ENCODE measurements at regions not wholly inside any gene's neighbourhood (a gene's known extent, or its start where the extent isn't known, plus 50 kb on each side); places are given as distances from the start of the nearest gene placed in this dataset.

DNA sequence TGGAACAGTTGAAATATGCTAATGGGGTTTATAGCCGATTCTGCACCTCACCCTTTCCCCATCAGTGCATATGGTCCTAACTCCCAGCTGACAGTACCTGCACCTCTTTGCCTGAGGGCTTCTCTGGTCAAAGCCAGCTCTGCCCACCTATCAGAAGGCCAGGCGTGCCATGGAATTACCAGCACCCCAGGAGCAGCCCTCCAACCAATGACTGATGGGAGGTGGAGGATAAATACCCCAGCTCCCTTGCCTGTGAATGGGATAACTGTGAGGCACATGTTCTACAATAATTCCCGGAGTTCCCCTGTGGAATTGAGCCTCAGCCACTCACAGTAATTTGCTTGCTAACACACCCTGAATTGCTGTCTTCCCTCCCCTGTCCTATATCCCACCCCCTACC is 572.0 kb downstream of the BCOR start:
- H3K4me3 ChIP-seq (ENCODE audit: low read length) = no peak overlapping the region
- TF ChIP-seq, protein P1, sequence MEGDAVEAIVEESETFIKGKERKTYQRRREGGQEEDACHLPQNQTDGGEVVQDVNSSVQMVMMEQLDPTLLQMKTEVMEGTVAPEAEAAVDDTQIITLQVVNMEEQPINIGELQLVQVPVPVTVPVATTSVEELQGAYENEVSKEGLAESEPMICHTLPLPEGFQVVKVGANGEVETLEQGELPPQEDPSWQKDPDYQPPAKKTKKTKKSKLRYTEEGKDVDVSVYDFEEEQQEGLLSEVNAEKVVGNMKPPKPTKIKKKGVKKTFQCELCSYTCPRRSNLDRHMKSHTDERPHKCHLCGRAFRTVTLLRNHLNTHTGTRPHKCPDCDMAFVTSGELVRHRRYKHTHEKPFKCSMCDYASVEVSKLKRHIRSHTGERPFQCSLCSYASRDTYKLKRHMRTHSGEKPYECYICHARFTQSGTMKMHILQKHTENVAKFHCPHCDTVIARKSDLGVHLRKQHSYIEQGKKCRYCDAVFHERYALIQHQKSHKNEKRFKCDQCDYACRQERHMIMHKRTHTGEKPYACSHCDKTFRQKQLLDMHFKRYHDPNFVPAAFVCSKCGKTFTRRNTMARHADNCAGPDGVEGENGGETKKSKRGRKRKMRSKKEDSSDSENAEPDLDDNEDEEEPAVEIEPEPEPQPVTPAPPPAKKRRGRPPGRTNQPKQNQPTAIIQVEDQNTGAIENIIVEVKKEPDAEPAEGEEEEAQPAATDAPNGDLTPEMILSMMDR (IDR thresholded peaks at IDR 0.05; ENCODE audit: low read depth, low read length, poor library complexity, severe bottlenecking) = no peak
- TF ChIP-seq EZH2phosphoT487 (IDR thresholded peaks at IDR 0.05; ENCODE audit: borderline replicate concordance, low read length) = no peak
- H3K9me3 ChIP-seq (ENCODE audit: control insufficient read depth, insufficient read depth, low read length) = no peaks in the 10 kb centered on the region
- no peak overlapping the region for H3K4me2 ChIP-seq (ENCODE audit: low read length)
- no peaks in the 10 kb centered on the region for H3K9me2 ChIP-seq (replicated peaks; ENCODE audit: control insufficient read depth, low read length)
- H3K36me3 ChIP-seq (ENCODE audit: control insufficient read depth, low read length) = no peaks in the 10 kb centered on the region
- H3K4me1 ChIP-seq (ENCODE audit: control insufficient read depth, low read length) = no peaks in the 10 kb centered on the region
- H3K79me2 ChIP-seq (ENCODE audit: control insufficient read depth, low read length) = no peaks in the 10 kb centered on the region
- H3F3A ChIP-seq (ENCODE audit: control insufficient read depth, insufficient read depth) = no peaks in the 10 kb centered on the region
- no peaks in the 10 kb centered on the region for H4K20me1 ChIP-seq (ENCODE audit: control insufficient read depth, insufficient read depth, low read depth, low read length)
- no peaks in the 10 kb centered on the region for H3K27me3 ChIP-seq (ENCODE audit: control insufficient read depth, low read length)
- no peak overlapping the region for H3K27ac ChIP-seq (ENCODE audit: low read depth, low read length)

DNA sequence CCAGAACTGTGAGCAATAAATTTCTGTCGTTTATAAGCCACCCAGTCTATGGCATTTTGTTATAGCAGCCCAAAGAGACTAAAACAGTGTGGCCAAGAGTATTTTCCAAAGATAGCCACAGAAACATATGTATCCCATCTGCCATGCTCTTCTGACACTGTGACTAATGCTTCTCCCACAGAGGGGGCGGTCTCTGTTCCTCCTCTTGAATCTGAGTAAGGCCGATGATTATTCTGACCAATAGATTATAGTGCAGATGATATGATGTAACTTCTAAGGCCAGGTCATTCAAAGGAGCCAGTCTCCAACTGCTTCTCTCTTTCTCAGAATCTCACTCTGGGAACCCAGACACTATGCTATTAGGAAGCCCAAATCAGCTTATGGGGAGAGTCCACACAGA is 570.7 kb downstream of the BCOR start:
- Histone ChIP-seq H3K79me2 (ENCODE audit: control insufficient read depth, low read length) (no peaks in the 10 kb centered on the region), H3F3A (ENCODE audit: control insufficient read depth, insufficient read depth) (no peaks in the 10 kb centered on the region), H3K4me3 (ENCODE audit: low read length) (no peak overlapping the region), H3K9me3 (ENCODE audit: control insufficient read depth, insufficient read depth, low read length) (no peaks in the 10 kb centered on the region), H4K20me1 (ENCODE audit: control insufficient read depth, insufficient read depth, low read depth, low read length) (no peaks in the 10 kb centered on the region), H3K27ac (ENCODE audit: low read depth, low read length) (no peak overlapping the region), H3K9me2 (replicated peaks; ENCODE audit: control insufficient read depth, low read length) (no peaks in the 10 kb centered on the region), H3K36me3 (ENCODE audit: control insufficient read depth, low read length) (no peaks in the 10 kb centered on the region), H3K4me1 (ENCODE audit: control insufficient read depth, low read length) (no peaks in the 10 kb centered on the region), H3K27me3 (ENCODE audit: control insufficient read depth, low read length) (no peaks in the 10 kb centered on the region), H3K4me2 (ENCODE audit: low read length) (no peak overlapping the region)
- no peak for TF ChIP-seq EZH2phosphoT487 (IDR thresholded peaks at IDR 0.05; ENCODE audit: borderline replicate concordance, low read length)
- TF ChIP-seq, protein P1 (IDR thresholded peaks at IDR 0.05; ENCODE audit: low read depth, low read length, poor library complexity, severe bottlenecking) = no peak

DNA sequence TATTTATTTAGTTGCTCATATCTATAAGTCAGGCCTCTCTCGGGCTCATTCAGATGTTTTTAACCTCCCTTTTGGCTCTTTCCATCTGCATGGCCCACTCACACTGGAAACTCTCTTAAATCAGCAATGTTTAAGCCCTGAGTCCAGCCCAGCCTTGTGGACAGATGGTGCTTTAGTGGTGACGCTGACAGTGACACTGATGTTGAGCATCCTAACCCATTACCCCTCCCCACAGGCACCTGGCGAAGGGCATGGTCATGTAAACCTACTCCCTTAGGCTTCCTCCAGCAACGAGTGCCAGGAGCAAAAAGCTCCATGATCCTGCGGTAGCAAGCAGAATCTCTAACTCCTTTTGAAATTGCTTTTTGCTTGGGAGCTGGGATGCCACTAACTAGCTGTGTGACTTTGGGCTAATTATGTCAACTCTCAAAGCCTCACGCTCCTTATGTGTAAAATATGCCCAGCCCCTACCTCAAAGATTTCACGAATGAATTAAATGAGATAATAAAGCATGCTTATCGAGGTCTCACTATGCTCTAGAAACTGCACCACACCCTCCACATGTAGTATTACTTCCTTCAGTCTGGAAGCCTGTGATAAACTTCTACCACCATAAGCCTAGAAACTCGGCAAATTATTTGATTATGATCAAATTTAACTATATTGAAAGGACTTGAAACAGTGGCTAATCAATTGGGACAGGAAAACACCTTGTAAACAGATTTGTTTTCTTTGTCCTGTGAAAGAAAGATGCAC is 569.4 kb downstream of the BCOR start:
- H4K20me1 ChIP-seq (ENCODE audit: control insufficient read depth, insufficient read depth, low read depth, low read length) = no peaks in the 10 kb centered on the region
- H3K9me3 ChIP-seq (ENCODE audit: control insufficient read depth, insufficient read depth, low read length) = no peaks in the 10 kb centered on the region
- H3K27me3 ChIP-seq (ENCODE audit: control insufficient read depth, low read length) = no peaks in the 10 kb centered on the region
- no peak overlapping the region for H3K4me3 ChIP-seq (ENCODE audit: low read length)
- no peak overlapping the region for H3K4me2 ChIP-seq (ENCODE audit: low read length)
- no peaks in the 10 kb centered on the region for H3K79me2 ChIP-seq (ENCODE audit: control insufficient read depth, low read length)
- TF ChIP-seq EZH2phosphoT487 (IDR thresholded peaks at IDR 0.05; ENCODE audit: borderline replicate concordance, low read length) = no peak
- TF ChIP-seq, protein P1 (IDR thresholded peaks at IDR 0.05; ENCODE audit: low read depth, low read length, poor library complexity, severe bottlenecking) = no peak
- no peaks in the 10 kb centered on the region for H3K36me3 ChIP-seq (ENCODE audit: control insufficient read depth, low read length)
- H3F3A ChIP-seq (ENCODE audit: control insufficient read depth, insufficient read depth) = no peaks in the 10 kb centered on the region
- H3K4me1 ChIP-seq (ENCODE audit: control insufficient read depth, low read length) = no peaks in the 10 kb centered on the region
- H3K9me2 ChIP-seq (replicated peaks; ENCODE audit: control insufficient read depth, low read length) = no peaks in the 10 kb centered on the region
- H3K27ac ChIP-seq (ENCODE audit: low read depth, low read length) = no peak overlapping the region

All from DOHH2 (cell line).